HCT116 (cell line): ENCODE measurements at regions not wholly inside any gene's neighbourhood (a gene's known extent, or its start where the extent isn't known, plus 50 kb on each side); places are given as distances from the start of the nearest gene placed in this dataset.

Source experiments
- EZH2phosphoT487 ChIP-seq: fragments of 200-600 bp; IDR thresholded peaks from 2 replicates; pipeline ENCODE4 v1.6.1; 2018; ENCODE audit warnings: antibody characterized with exemption, borderline replicate concordance
- FOSL1 ChIP-seq: IDR thresholded peaks from 2 replicates; pipeline ENCODE4 v1.6.1; 2012; ENCODE audit warnings: low read depth
- RAD21 ChIP-seq: IDR thresholded peaks from 2 replicates; pipeline ENCODE4 v1.6.1; 2012; ENCODE audit warnings: low read depth, mild to moderate bottlenecking
- SIN3A ChIP-seq: IDR thresholded peaks from 2 replicates; pipeline ENCODE4 v1.6.1; 2012; ENCODE audit warnings: low read depth
- TCF7L2 ChIP-seq: IDR thresholded peaks from 2 replicates; pipeline ENCODE4 v1.7.0; 2011; ENCODE audit warnings: borderline replicate concordance, inconsistent platforms; ENCODE audit not compliant: insufficient read depth, insufficient read length; ENCODE audit errors: extremely low read depth
- YY1 ChIP-seq: IDR thresholded peaks from 2 replicates; pipeline ENCODE4 v1.6.1; 2011; ENCODE audit warnings: low read length, low read depth, moderate library complexity, mild to moderate bottlenecking; ENCODE audit not compliant: insufficient replicate concordance; ENCODE audit errors: extremely low read depth
- ZFX ChIP-seq: fragments of 450-650 bp; IDR thresholded peaks from 2 replicates; pipeline ENCODE4 v1.6.1; 2017
- TF ChIP-seq, protein P1 (sequence below), 3 experiments: fragments of 200-600 bp in 1 of 3; sonication (generic) in 1 of 3; IDR thresholded peaks in 2 of 3; conservative IDR thresholded peaks in 1 of 3; 2 replicates each; pipeline ENCODE4 v1.5.1; 2012 to 2017; ENCODE audit warnings: low read depth in 2 of 3, low read length in 2 of 3, antibody characterized with exemption in 1 of 3, borderline replicate concordance in 1 of 3, control low read depth in 1 of 3, mild to moderate bottlenecking in 1 of 3, mixed read lengths in 1 of 3, mixed run types in 1 of 3, moderate library complexity in 1 of 3; ENCODE audit not compliant: insufficient read depth in 1 of 3

DNA sequence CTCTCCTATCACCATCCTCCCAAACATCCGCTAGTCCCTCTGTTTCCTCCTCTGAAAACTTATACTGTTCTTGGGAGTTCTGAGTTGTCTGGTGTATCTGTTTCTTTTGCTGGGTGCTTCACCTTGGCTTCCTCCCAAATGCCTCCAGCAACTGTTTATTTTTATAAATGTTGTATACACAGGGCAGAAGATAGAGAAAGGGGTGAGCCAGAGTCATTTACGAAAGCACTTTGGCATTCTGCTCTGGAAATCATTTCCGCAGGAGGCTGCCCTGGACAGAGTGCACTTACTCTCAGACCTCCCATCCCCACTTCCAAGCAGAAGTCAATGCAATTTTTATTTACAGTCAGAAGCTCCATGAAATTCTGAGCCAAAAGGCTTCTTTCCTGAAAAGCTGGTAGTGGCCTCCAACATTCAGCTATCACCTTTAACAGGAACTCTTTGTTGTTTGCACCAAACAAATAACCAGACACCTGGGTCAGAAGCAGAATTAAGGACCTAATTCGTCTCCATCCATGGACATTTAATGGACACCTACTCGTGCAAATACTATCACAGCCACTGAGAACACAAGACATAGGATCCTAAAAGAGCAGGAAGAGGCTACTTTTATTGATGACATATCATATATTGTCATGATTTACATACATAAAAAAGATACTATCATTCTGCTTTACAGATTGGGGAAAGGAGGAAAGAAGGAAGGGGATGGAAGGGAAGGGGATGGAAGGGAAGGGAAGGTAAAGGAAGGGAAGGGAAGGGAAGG, 229.5 kb upstream of the PAPPA start:
- TF ChIP-seq, protein P1, sequence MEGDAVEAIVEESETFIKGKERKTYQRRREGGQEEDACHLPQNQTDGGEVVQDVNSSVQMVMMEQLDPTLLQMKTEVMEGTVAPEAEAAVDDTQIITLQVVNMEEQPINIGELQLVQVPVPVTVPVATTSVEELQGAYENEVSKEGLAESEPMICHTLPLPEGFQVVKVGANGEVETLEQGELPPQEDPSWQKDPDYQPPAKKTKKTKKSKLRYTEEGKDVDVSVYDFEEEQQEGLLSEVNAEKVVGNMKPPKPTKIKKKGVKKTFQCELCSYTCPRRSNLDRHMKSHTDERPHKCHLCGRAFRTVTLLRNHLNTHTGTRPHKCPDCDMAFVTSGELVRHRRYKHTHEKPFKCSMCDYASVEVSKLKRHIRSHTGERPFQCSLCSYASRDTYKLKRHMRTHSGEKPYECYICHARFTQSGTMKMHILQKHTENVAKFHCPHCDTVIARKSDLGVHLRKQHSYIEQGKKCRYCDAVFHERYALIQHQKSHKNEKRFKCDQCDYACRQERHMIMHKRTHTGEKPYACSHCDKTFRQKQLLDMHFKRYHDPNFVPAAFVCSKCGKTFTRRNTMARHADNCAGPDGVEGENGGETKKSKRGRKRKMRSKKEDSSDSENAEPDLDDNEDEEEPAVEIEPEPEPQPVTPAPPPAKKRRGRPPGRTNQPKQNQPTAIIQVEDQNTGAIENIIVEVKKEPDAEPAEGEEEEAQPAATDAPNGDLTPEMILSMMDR (IDR thresholded peaks at IDR 0.05 in 2 of 3, conservative IDR thresholded peaks at IDR 0.05 in 1 of 3; ENCODE audit: borderline replicate concordance in 1 of 3, insufficient read depth in 1 of 3, low read depth in 2 of 3, low read length in 2 of 3), result no peak
- TF ChIP-seq EZH2phosphoT487, result no peak
- no peak for TF ChIP-seq RAD21
- TF ChIP-seq TCF7L2, result no peak
- TF ChIP-seq YY1, result no peak
- TF ChIP-seq SIN3A, result no peak
- TF ChIP-seq FOSL1, result no peak
- no peak for TF ChIP-seq ZFX
